H1 (cell line): ENCODE measurements at regions not wholly inside any gene's neighbourhood (a gene's known extent, or its start where the extent isn't known, plus 50 kb on each side); places are given as distances from the start of the nearest gene placed in this dataset.
A peak's percentile ranks its signal among the peaks of the same experiment; 100 is the strongest.

ENCODE experiments used
- CTCF ChIA-PET: fragments of 300-600 bp; sonication (Branson Sonifier 250); formaldehyde crosslinking; loops from one replicate; lab custom pipeline; 2021; ENCODE audit not compliant: partially characterized antibody; lab: Charles Lee
- POLR2A ChIA-PET: fragments of 300-600 bp; sonication (Branson Sonifier 250); formaldehyde crosslinking; loops from one replicate; lab custom pipeline; 2021; ENCODE audit warnings: inconsistent platforms; ENCODE audit not compliant: partially characterized antibody; lab: Charles Lee
- DNase-seq, 2 experiments: peaks; one replicate each; pipeline versions ENCODE4 v3.0.0 to v3.0.0-alpha.2; 2010 to 2022; ENCODE audit warnings: low spot score in 2 of 2, low read depth in 1 of 2, mixed read lengths in 1 of 2
- FAIRE-seq: peaks from 2 replicates; lab custom pipeline; 2011; peaks lifted over from hg19 to GRCh38; lab: Jason Lieb, UNC
- H2AFZ ChIP-seq: 2 replicates; pipeline ENCODE4 v1.8.1; 2012; ENCODE audit warnings: low read length, inconsistent platforms
- H2AK5ac ChIP-seq: 2 replicates; pipeline ENCODE4 v1.6.1; 2013; ENCODE audit warnings: low read depth, low read length
- H2BK120ac ChIP-seq: replicated peaks from 2 replicates; pipeline ENCODE3; 2013; ENCODE audit warnings: low read depth, low read length, inconsistent platforms
- H2BK12ac ChIP-seq: 2 replicates; pipeline ENCODE4 v1.6.1; 2013; ENCODE audit warnings: low read depth, low read length
- H2BK15ac ChIP-seq: 2 replicates; pipeline ENCODE4 v1.6.1; 2013; ENCODE audit warnings: low read length
- H2BK20ac ChIP-seq: 2 replicates; pipeline ENCODE4 v1.6.1; 2013; ENCODE audit warnings: low read length
- H2BK5ac ChIP-seq: 2 replicates; pipeline ENCODE4 v1.6.1; 2013; ENCODE audit warnings: low read depth, low read length
- H3K14ac ChIP-seq: 2 replicates; pipeline ENCODE4 v1.6.1; 2013; ENCODE audit warnings: inconsistent platforms; ENCODE audit not compliant: insufficient read length
- H3K18ac ChIP-seq: 2 replicates; pipeline ENCODE4 v1.6.1; 2013; ENCODE audit warnings: low read length; ENCODE audit errors: extremely low read depth
- H3K23ac ChIP-seq: 2 replicates; pipeline ENCODE4 v1.6.1; 2013; ENCODE audit warnings: inconsistent platforms; ENCODE audit not compliant: insufficient read length
- H3K23me2 ChIP-seq: 2 replicates; pipeline ENCODE4 v1.6.1; 2013; ENCODE audit warnings: low read depth, low read length
- H3K27ac ChIP-seq: 2 replicates; pipeline ENCODE4 v1.6.1; 2011; ENCODE audit warnings: low read depth, low read length, inconsistent platforms
- H3K27me3 ChIP-seq, 4 experiments: replicated peaks in 1 of 4; 1 replicate in 1 of 4; 2 replicates in 3 of 4; pipeline versions ENCODE4 v1.6.1 to v1.8.1; 2011 to 2013; ENCODE audit warnings: low read length in 3 of 4, mild to moderate bottlenecking in 3 of 4, inconsistent platforms in 2 of 4, mixed read lengths in 2 of 4, moderate library complexity in 1 of 4; ENCODE audit not compliant: control insufficient read depth in 3 of 4, insufficient read depth in 3 of 4; ENCODE audit errors: extremely low read depth in 1 of 4
- H3K36me3 ChIP-seq, 4 experiments: 2 replicates each; pipeline versions ENCODE4 v1.6.1 to v1.8.1; 2011 to 2013; ENCODE audit warnings: mild to moderate bottlenecking in 4 of 4, low read length in 3 of 4, moderate library complexity in 2 of 4, control low read depth in 1 of 4, inconsistent platforms in 1 of 4; ENCODE audit not compliant: insufficient read depth in 4 of 4, control insufficient read depth in 2 of 4
- H3K4ac ChIP-seq: replicated peaks from 2 replicates; pipeline ENCODE3; 2013; ENCODE audit warnings: low read length, low read depth, mixed read lengths, inconsistent platforms; ENCODE audit not compliant: insufficient read length
- H3K4me1 ChIP-seq, 4 experiments: replicated peaks in 1 of 4; 1 replicate in 1 of 4; 2 replicates in 3 of 4; pipeline versions ENCODE4 v1.6.1 to v1.8.1; 2011 to 2013; ENCODE audit warnings: low read length in 3 of 4, inconsistent platforms in 2 of 4, mixed read lengths in 1 of 4; ENCODE audit not compliant: insufficient read depth in 4 of 4, control insufficient read depth in 3 of 4
- H3K4me2 ChIP-seq, 2 experiments: 2 replicates each; pipeline versions ENCODE4 v1.6.1 to v1.8.1; 2011 to 2013; ENCODE audit warnings: low read depth in 2 of 2, low read length in 2 of 2, control low read depth in 1 of 2, inconsistent platforms in 1 of 2, mild to moderate bottlenecking in 1 of 2; ENCODE audit not compliant: insufficient read depth in 1 of 2
- H3K4me3 ChIP-seq, 4 experiments: fragments of 200-600, 300-600 bp in 1 of 4; sonication (generic), shearing (Covaris generic), sonication (Bioruptor Twin) in 1 of 4; 2 replicates each; pipeline versions ENCODE4 v1.5.1 to v1.8.1; 2011 to 2016; ENCODE audit warnings: low read length in 4 of 4, low read depth in 3 of 4, control low read depth in 2 of 4, inconsistent platforms in 2 of 4, mild to moderate bottlenecking in 2 of 4, mixed read lengths in 1 of 4, moderate library complexity in 1 of 4; ENCODE audit not compliant: insufficient read depth in 2 of 4; ENCODE audit errors: extremely low read depth in 1 of 4
- H3K56ac ChIP-seq: replicated peaks from 2 replicates; pipeline ENCODE3; 2013; ENCODE audit warnings: low read depth, mild to moderate bottlenecking, mixed read lengths, low read length, inconsistent platforms; ENCODE audit not compliant: insufficient read length
- H3K79me1 ChIP-seq: 2 replicates; pipeline ENCODE4 v1.6.1; 2013; ENCODE audit warnings: low read depth, low read length, control low read depth
- H3K79me2 ChIP-seq, 2 experiments: 2 replicates each; pipeline versions ENCODE4 v1.6.1 to v1.8.1; 2012 to 2013; ENCODE audit warnings: low read length in 2 of 2, mild to moderate bottlenecking in 2 of 2, inconsistent platforms in 1 of 2; ENCODE audit not compliant: insufficient read depth in 2 of 2, control insufficient read depth in 1 of 2
- H3K9ac ChIP-seq, 4 experiments: replicated peaks in 1 of 4; 1 replicate in 1 of 4; 2 replicates in 3 of 4; pipeline versions ENCODE4 v1.6.1 to v1.8.1; 2011 to 2013; ENCODE audit warnings: low read depth in 3 of 4, low read length in 3 of 4, control low read depth in 2 of 4, mild to moderate bottlenecking in 2 of 4, moderate library complexity in 2 of 4, inconsistent platforms in 1 of 4; ENCODE audit errors: extremely low read depth in 1 of 4
- H3K9me3 ChIP-seq, 2 experiments: 2 replicates each; pipeline versions ENCODE4 v1.6.1 to v1.8.1; 2012 to 2013; ENCODE audit warnings: mild to moderate bottlenecking in 2 of 2, moderate library complexity in 2 of 2, control low read depth in 1 of 2, inconsistent platforms in 1 of 2, low read depth in 1 of 2, low read length in 1 of 2, mixed read lengths in 1 of 2; ENCODE audit not compliant: insufficient read depth in 2 of 2
- H4K20me1 ChIP-seq, 2 experiments: replicated peaks in 1 of 2; 2 replicates each; pipeline versions ENCODE3 to v1.8.1; 2011 to 2013; ENCODE audit warnings: inconsistent platforms in 2 of 2, low read length in 2 of 2, mild to moderate bottlenecking in 1 of 2; ENCODE audit not compliant: insufficient read depth in 2 of 2, control insufficient read depth in 1 of 2
- H4K5ac ChIP-seq: 2 replicates; pipeline ENCODE4 v1.6.1; 2013; ENCODE audit warnings: low read length, low read depth, mixed read lengths, inconsistent platforms; ENCODE audit not compliant: insufficient read length
- H4K8ac ChIP-seq: 2 replicates; pipeline ENCODE4 v1.8.0; 2013; ENCODE audit warnings: mild to moderate bottlenecking, moderate library complexity, low read length, inconsistent platforms; ENCODE audit not compliant: insufficient read depth; ENCODE audit errors: extremely low read depth
- H4K91ac ChIP-seq: replicated peaks from 2 replicates; pipeline ENCODE3; 2013; ENCODE audit warnings: low read length, mixed read lengths, inconsistent platforms; ENCODE audit not compliant: insufficient read length
- CBX5 ChIP-seq: fragments of 300-800, 300-1000 bp; sonication (generic); IDR thresholded peaks from 2 replicates; pipeline ENCODE4 v1.7.1; 2016; ENCODE audit warnings: antibody characterized with exemption, low read length, low read depth
- CTCF ChIP-seq, 3 experiments: IDR thresholded peaks; 1 replicate in 2 of 3; 2 replicates in 1 of 3; pipeline versions ENCODE4 v1.5.1 to v1.6.1; 2011; ENCODE audit warnings: low read length in 3 of 3, mild to moderate bottlenecking in 3 of 3, inconsistent platforms in 2 of 3, low read depth in 1 of 3, moderate library complexity in 1 of 3; ENCODE audit not compliant: insufficient read depth in 1 of 3; ENCODE audit errors: control extremely low read depth in 1 of 3
- RAD21 ChIP-seq, 2 experiments: IDR thresholded peaks in 1 of 2; conservative IDR thresholded peaks in 1 of 2; 2 replicates each; pipeline ENCODE4 v1.6.1; 2011; ENCODE audit warnings: low read depth in 2 of 2, low read length in 2 of 2, improper control_type of control experiment in 1 of 2, inconsistent platforms in 1 of 2, mild to moderate bottlenecking in 1 of 2, moderate library complexity in 1 of 2
- RNF2 ChIP-seq: fragments of 200-900, 300-1000 bp; sonication (generic); IDR thresholded peaks from 2 replicates; pipeline ENCODE4 v1.7.1; 2016; ENCODE audit warnings: borderline replicate concordance, low read depth, mild to moderate bottlenecking, antibody characterized with exemption, low read length; ENCODE audit not compliant: poor library complexity, severe bottlenecking; ENCODE audit errors: missing control alignments
- TEAD4 ChIP-seq: IDR thresholded peaks from 2 replicates; pipeline ENCODE4 v1.6.1; 2012; ENCODE audit warnings: low read depth, low read length, inconsistent platforms, mixed read lengths
- WGBS, 2 experiments: shearing (Covaris generic) in 1 of 2; methylation state at CpG; one replicate each; pipeline versions ENCODE4 v1.1.6 to v1.1.7; 2013 to 2015; ENCODE audit warnings: low lambda C conversion rate in 2 of 2, mixed read lengths in 2 of 2, inconsistent platforms in 1 of 2, low coverage in 1 of 2, missing lambda C conversion rate in 1 of 2; ENCODE audit not compliant: insufficient replicate concordance in 2 of 2, insufficient coverage in 1 of 2, insufficient read length in 1 of 2; ENCODE audit errors: extremely low coverage in 1 of 2, missing lambda C conversion rate in 1 of 2; 5-methylcytosine and 5-hydroxymethylcytosine counted together

DNA sequence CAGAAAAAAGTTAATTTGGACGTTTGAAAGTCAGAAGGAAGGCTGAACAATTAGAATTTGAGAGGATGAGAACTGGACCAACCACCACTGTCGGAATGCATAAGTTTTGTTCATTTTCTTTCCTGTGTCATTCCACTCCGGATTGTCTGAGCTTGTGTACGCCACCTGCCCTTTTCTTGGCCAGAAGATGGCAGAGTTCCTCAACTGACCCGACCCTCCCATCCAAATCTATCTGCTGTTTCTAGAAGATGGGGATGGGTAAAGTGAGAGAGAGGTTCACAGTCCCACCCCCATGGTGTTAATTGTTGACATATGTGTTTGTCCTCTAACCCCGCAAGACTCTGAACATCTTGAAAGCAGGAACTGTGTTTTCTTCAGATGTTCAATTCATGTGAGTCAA, 388.0 kb downstream of the VRK1 start:
- TF ChIP-seq CBX5 (no peak), CTCF (IDR thresholded peaks at IDR 0.05; ENCODE audit: control extremely low read depth in 1 of 3, insufficient read depth in 1 of 3, low read depth in 1 of 3, low read length in 3 of 3) (peak; percentile 49 to 64 (median 57)), RNF2 (no peak), RAD21 (IDR thresholded peaks at IDR 0.05 in 1 of 2, conservative IDR thresholded peaks at IDR 0.05 in 1 of 2; ENCODE audit: low read depth in 2 of 2, low read length in 2 of 2) (peak; percentile 70 to 78), TEAD4 (no peak)
- Histone ChIP-seq H3K14ac (no peak overlapping the region), H3K27me3 (no peaks in the 10 kb centered on the region), H3K23ac (no peak overlapping the region), H2BK20ac (no peak overlapping the region), H3K79me2 (no peaks in the 10 kb centered on the region; a peak in 1 of 4 replicates), H3K4ac (no peak overlapping the region), H4K5ac (no peak overlapping the region), H3K56ac (no peak overlapping the region), H2BK12ac (no peak overlapping the region), H3K23me2 (peaks cover 4% of the 10 kb centered on the region; the same call in 1 of the 2 replicates), H3K9ac (no peak overlapping the region), H3K4me3 (no peak overlapping the region), H3K18ac (no peak overlapping the region), H3K4me2 (no peak overlapping the region), H4K91ac (no peak overlapping the region), H2BK15ac (no peak overlapping the region), H4K20me1 (no peaks in the 10 kb centered on the region), H2BK5ac (no peak overlapping the region), H3K27ac (no peak overlapping the region), H2AFZ (no peak overlapping the region), H3K36me3 (no peaks in the 10 kb centered on the region; a peak in 1 of 8 replicates), H3K9me3 (peaks cover 3% of the 10 kb centered on the region in 2 experiments; a peak in 1 of 4 replicates), H3K79me1 (no peaks in the 10 kb centered on the region), H3K4me1 (no peaks in the 10 kb centered on the region), H2AK5ac (no peak overlapping the region), H4K8ac (no peak overlapping the region), H2BK120ac (no peak overlapping the region)
- ChIA-PET POLR2A (no interaction called here), CTCF (interaction anchor here (0.6 to 2.2 kb wide), 21 partner anchors 10 to 1024 kb away, joined by 3 to 13 read pairs (median 3); no protein-coding TSS in a partner anchor)
- 49% methylated on average over 6 of the region's 6 CpGs; no CpG with 5 or more reads in 1 of the 2 experiments for WGBS, 2 experiments
- FAIRE-seq: peak; percentile 81
- DNase-seq: peak in 1 of 2 experiments; percentile 51
